ENCODE measurements at regions not wholly inside any gene's neighbourhood (a gene's known extent, or its start where the extent isn't known, plus 50 kb on each side); places are given as distances from the start of the nearest gene placed in this dataset.
"Not testable (repeated sequence)": the region's sequence is repeated elsewhere in the genome, so short reads cannot be mapped to it uniquely, and the experiment has no call there.

GRCh38 chr22:27104449-27104848, 447.1 kb downstream of the MIAT start:
- DNase-seq, result no peak

GRCh38 chr22:27105142-27106025, 448.0 kb downstream of the MIAT start:
- no peak for DNase-seq

GRCh38 chr22:27106985-27107384, 449.6 kb downstream of the MIAT start:
- DNase-seq, result no peak

GRCh38 chr22:27107386-27107785, 450.0 kb downstream of the MIAT start:
- no peak for DNase-seq

GRCh38 chr22:27107824-27108223, 450.4 kb downstream of the MIAT start:
- peak; percentile 64 for DNase-seq

GRCh38 chr22:27108425-27109114, 451.2 kb downstream of the MIAT start:
- DNase-seq, result peak; percentile 64

- not testable (repeated sequence) for DNase-seq
Observed at GRCh38 chr22:27109406-27109805, 452.0 kb downstream of the MIAT start.

- DNase-seq, result no peak
Observed at GRCh38 chr22:27110665-27111451, 453.5 kb downstream of the MIAT start.

GRCh38 chr22:27111796-27112672, 454.6 kb downstream of the MIAT start:
- DNase-seq, result no peak

GRCh38 chr22:27113211-27113635, 455.8 kb downstream of the MIAT start:
- DNase-seq, result no peak

GRCh38 chr22:27113641-27114040, 456.3 kb downstream of the MIAT start:
- no peak for DNase-seq

GRCh38 chr22:27114186-27114585, 456.8 kb downstream of the MIAT start:
- no peak for DNase-seq

- no peak for DNase-seq
Observed at GRCh38 chr22:27115410-27115809, 458.0 kb downstream of the MIAT start.

GRCh38 chr22:27115816-27116256, 458.4 kb downstream of the MIAT start:
- no peak for DNase-seq

GRCh38 chr22:27116312-27117086, 459.1 kb downstream of the MIAT start:
- peak; percentile 17 for DNase-seq

- no peak for DNase-seq
Observed at GRCh38 chr22:27120036-27120435, 462.6 kb downstream of the MIAT start.

GRCh38 chr22:27122574-27122973, 465.2 kb downstream of the MIAT start:
- DNase-seq, result no peak

GRCh38 chr22:27123880-27124279, 466.5 kb downstream of the MIAT start:
- no peak for DNase-seq

GRCh38 chr22:27124351-27124966, 467.1 kb downstream of the MIAT start:
- no peak for DNase-seq

GRCh38 chr22:27125539-27125938, 468.2 kb downstream of the MIAT start:
- no peak for DNase-seq

- DNase-seq, result no peak
Observed at GRCh38 chr22:27127911-27128310, 470.5 kb downstream of the MIAT start.
